GM12875 (cell line): ENCODE measurements at regions not wholly inside any gene's neighbourhood (a gene's known extent, or its start where the extent isn't known, plus 50 kb on each side); places are given as distances from the start of the nearest gene placed in this dataset.

ENCODE experiments used
- H3K4me3 ChIP-seq: one replicate; pipeline ENCODE4 v1.5.1; 2011; ENCODE audit warnings: low read depth, low read length, control low read depth
- CTCF ChIP-seq: IDR thresholded peaks from 2 replicates; pipeline ENCODE4 v1.5.1; 2011; ENCODE audit warnings: low read depth, mild to moderate bottlenecking, control low read depth, inconsistent platforms, low read length, moderate library complexity, borderline replicate concordance; ENCODE audit not compliant: insufficient read depth

- H3K4me3 ChIP-seq = no peak overlapping the region
- no peak for TF ChIP-seq CTCF
Observed at GRCh38 chr16:31703526-31704128, 170.0 kb upstream of the ZNF267 start.

DNA sequence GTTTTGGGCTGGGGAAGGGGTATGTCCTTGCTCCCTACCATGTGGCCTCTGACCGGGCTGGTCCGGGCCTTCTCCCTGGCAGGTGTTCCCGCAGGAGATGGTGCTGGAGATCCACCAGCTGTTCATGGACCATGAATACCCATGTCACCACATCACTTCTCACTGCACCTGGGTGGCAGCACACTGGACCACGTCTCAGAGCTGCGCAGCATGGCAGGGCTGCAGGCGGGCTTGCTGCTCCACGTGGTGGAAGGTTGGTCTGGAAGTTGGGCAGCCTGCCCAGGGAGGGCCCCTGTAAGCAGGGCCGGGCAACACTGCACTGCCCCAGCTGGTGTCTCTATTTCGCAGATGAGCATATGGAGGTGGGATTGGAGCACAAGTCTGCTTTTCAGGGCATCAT is 169.5 kb upstream of the ZNF267 start:
- TF ChIP-seq CTCF = no peak
- H3K4me3 ChIP-seq = no peak overlapping the region

- no peak overlapping the region for H3K4me3 ChIP-seq
- TF ChIP-seq CTCF = no peak
Observed at GRCh38 chr16:31705371-31705770, 168.2 kb upstream of the ZNF267 start.

- H3K4me3 ChIP-seq = no peak overlapping the region
- no peak for TF ChIP-seq CTCF
Observed at GRCh38 chr16:31706318-31706717, 167.3 kb upstream of the ZNF267 start.

DNA sequence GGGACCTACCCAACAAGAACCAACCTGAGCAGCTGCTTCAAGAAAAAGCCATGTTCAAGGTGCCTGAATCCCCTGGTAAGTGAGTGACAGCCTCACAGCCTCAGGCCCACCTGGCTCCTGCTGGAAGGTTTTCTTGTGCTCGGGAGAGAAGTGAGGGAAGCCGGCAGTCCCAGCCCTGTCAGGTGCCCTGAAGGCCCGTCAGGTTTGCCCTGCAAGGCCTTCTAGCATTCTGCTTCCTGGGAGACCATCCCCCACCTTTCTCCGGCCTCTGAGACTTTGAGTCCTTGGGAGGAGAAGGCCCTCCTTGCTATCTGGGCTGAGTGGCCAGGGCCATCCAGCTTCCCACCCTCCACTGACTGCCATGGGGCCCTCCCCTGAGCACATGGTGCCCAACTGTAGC is 166.7 kb upstream of the ZNF267 start:
- no peak for TF ChIP-seq CTCF
- no peak overlapping the region for H3K4me3 ChIP-seq

- no peak for TF ChIP-seq CTCF
- H3K4me3 ChIP-seq = no peak overlapping the region
Observed at GRCh38 chr16:31707743-31708335, 165.8 kb upstream of the ZNF267 start.

DNA sequence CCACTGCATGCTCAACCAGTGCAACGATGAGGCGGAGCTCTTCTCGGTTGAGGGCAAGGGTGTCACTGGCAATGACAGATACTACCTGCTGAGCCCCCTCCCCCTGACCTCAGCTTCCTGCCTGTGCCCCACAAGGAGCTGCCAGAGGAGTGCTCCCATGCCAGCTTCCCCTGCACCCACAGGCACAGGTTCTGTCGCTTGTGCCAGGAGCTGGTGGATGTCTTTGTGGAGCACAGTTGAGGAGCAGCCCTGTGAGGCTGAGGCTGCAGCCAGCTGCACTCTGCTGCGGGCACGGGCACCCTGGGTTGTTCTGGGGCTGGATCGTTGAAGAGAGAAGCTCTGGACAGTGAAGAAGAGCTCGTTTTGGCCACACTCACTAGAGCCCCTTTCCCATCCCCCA is 165.3 kb upstream of the ZNF267 start:
- no peak for TF ChIP-seq CTCF
- no peak overlapping the region for H3K4me3 ChIP-seq
